GM23248 (cell line): ENCODE measurements at regions not wholly inside any gene's neighbourhood (a gene's known extent, or its start where the extent isn't known, plus 50 kb on each side); places are given as distances from the start of the nearest gene placed in this dataset.

Experiments used
- EZH2 ChIP-seq: fragments of 200-600 bp; sonication (generic); IDR thresholded peaks from 2 replicates; pipeline ENCODE4 v1.6.1; 2018; ENCODE audit warnings: antibody characterized with exemption, mild to moderate bottlenecking; ENCODE audit not compliant: insufficient read depth, poor library complexity, severe bottlenecking
- EZH2phosphoT487 ChIP-seq: fragments of 200-600 bp; sonication (generic); IDR thresholded peaks from 2 replicates; pipeline ENCODE4 v1.6.1; 2018; ENCODE audit warnings: antibody characterized with exemption, moderate library complexity, mild to moderate bottlenecking, low read depth; ENCODE audit not compliant: insufficient read depth

DNA sequence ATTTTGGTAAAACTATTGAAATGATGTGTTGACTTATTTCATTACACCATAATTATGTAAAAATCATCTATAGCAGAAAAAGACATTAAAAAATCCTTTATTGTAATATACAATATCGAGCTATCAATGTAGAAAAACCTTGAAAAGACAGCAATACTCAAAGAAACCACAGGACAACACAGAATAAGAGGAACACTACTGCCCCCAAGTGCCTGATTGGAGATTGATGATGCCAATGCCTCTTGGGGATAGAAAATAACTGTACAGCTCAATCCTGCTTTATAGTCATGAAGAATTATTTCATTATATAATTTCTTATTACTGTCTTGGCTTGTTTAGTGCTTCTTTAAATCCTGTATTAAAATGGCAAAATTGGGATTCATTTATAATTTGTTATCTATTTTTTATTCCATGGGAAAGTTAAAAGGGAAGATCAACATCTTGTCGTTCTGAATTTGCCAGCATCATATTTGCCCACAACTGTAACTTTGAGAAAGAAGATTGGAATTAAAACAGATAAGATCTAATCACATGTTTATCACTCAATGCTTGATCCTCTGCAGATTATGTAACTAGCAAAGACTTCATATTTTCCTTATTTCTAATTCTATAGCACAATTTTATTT lies 337.5 kb downstream of the CDH9 start:
- no peak for TF ChIP-seq EZH2
- TF ChIP-seq EZH2phosphoT487: no peak
